ENCODE measurements at regions not wholly inside any gene's neighbourhood (a gene's known extent, or its start where the extent isn't known, plus 50 kb on each side); places are given as distances from the start of the nearest gene placed in this dataset.

- WGBS (ENCODE audit: low lambda C conversion rate), result 0% methylated on average over 1 of the region's 1 CpG
- ChIA-PET CTCF (ENCODE audit: low intra/inter-chr PET ratio, low total read pairs) (no interaction called here), POLR2A (no interaction called here)
- no peak overlapping the region for H2AFZ ChIP-seq (ENCODE audit: low read length)
- H3K27me3 ChIP-seq (ENCODE audit: control insufficient read depth in 1 of 2, insufficient read depth in 2 of 2, low read length in 2 of 2), result no peaks in the 10 kb centered on the region; a peak in 1 of 5 replicates
- no TSS peak for BruUV-seq (replicated peaks)
- no peak overlapping the region for H3K4me2 ChIP-seq (ENCODE audit: low read depth, low read length)
- H3K4me1 ChIP-seq (ENCODE audit: insufficient read depth, low read length), result no peaks in the 10 kb centered on the region
- in situ Hi-C loops (cut with HindIII; ENCODE audit: extremely low pct_ligation_motif_present, low pct_unique_long_range_greater_than_20kb) (no loop called here), intact Hi-C loops (cut with micrococcal nuclease; ENCODE audit: unreplicated experiment) (no loop called here)
- no peak overlapping the region for H3K4me3 ChIP-seq (replicated peaks in 1 of 3; ENCODE audit: insufficient read depth in 1 of 3, low read depth in 2 of 3, low read length in 3 of 3)
- FAIRE-seq, result no peak
- DNase-seq (ENCODE audit: low spot score), result no peak
- no peaks in the 10 kb centered on the region for H4K20me1 ChIP-seq (ENCODE audit: insufficient read depth, low read length)
- H3K36me3 ChIP-seq (replicated peaks in 1 of 2; ENCODE audit: control insufficient read depth in 1 of 2, insufficient read depth in 2 of 2, low read length in 2 of 2), result no peaks in the 10 kb centered on the region
- no peaks in the 10 kb centered on the region for H3K9me3 ChIP-seq (ENCODE audit: low read length)
- no peak overlapping the region for H3K9ac ChIP-seq (ENCODE audit: insufficient read depth, low read depth, low read length)
- TF ChIP-seq ZNF788 (CRISPR knock-in tag; IDR thresholded peaks at IDR 0.05; ENCODE audit: borderline replicate concordance), result no peak
- no peak for TF ChIP-seq ZNF441 (CRISPR knock-in tag; IDR thresholded peaks at IDR 0.05; ENCODE audit: borderline replicate concordance)
- TF ChIP-seq E2F1 (CRISPR knock-in tag; IDR thresholded peaks at IDR 0.05), result no peak
- TF ChIP-seq NCOA1 (CRISPR knock-in tag; IDR thresholded peaks at IDR 0.05), result no peak
- TF ChIP-seq ZNF841 (CRISPR knock-in tag; IDR thresholded peaks at IDR 0.05; ENCODE audit: borderline replicate concordance), result no peak
- TF ChIP-seq SUZ12 (IDR thresholded peaks at IDR 0.05; ENCODE audit: low read depth, low read length), result no peak
- no peak for TF ChIP-seq UBTF (CRISPR knock-in tag; IDR thresholded peaks at IDR 0.05)
- TF ChIP-seq ZNF44 (CRISPR knock-in tag; IDR thresholded peaks at IDR 0.05), result no peak
- TF ChIP-seq ZSCAN12 (CRISPR knock-in tag; IDR thresholded peaks at IDR 0.05), result no peak
- H3K27ac ChIP-seq (ENCODE audit: extremely low read length, insufficient read depth, low read length), result no peak overlapping the region
- ATAC-seq, result no peak
- no peaks in the 10 kb centered on the region for H3K79me2 ChIP-seq (ENCODE audit: insufficient read depth, low read length)
Observed at GRCh38 chr14:87155856-87156488, 837.0 kb downstream of the GALC start.
